VCaP (cell line): ENCODE measurements at regions not wholly inside any gene's neighbourhood (a gene's known extent, or its start where the extent isn't known, plus 50 kb on each side); places are given as distances from the start of the nearest gene placed in this dataset.
"Not testable (repeated sequence)": the region's sequence is repeated elsewhere in the genome, so short reads cannot be mapped to it uniquely, and the experiment has no call there.

Source experiments
- H3K27ac ChIP-seq: fragments of 450-650 bp; 2 replicates; pipeline ENCODE4 v1.5.1; 2017
- CTCF ChIP-seq: fragments of 450-650 bp; conservative IDR thresholded peaks from 2 replicates; pipeline ENCODE4 v1.5.1; 2017; ENCODE audit warnings: mild to moderate bottlenecking, moderate library complexity

- H3K27ac ChIP-seq = no peak overlapping the region
- TF ChIP-seq CTCF = no peak
Measured at GRCh38 chr3:191688756-191689433, 227.9 kb downstream of the PYDC2 start.

GRCh38 chr3:191691184-191691583, 230.2 kb downstream of the PYDC2 start:
- not testable (repeated sequence) for H3K27ac ChIP-seq

GRCh38 chr3:191695131-191695814, 234.3 kb downstream of the PYDC2 start:
- TF ChIP-seq CTCF = no peak
- no peak overlapping the region for H3K27ac ChIP-seq

- no peak overlapping the region for H3K27ac ChIP-seq
- no peak for TF ChIP-seq CTCF
Measured at GRCh38 chr3:191695815-191696153, 234.8 kb downstream of the PYDC2 start.

- no peak for TF ChIP-seq CTCF
- H3K27ac ChIP-seq = no peak overlapping the region
Measured at GRCh38 chr3:191696348-191696747, 235.4 kb downstream of the PYDC2 start.

GRCh38 chr3:191699546-191699945, 238.6 kb downstream of the PYDC2 start:
- TF ChIP-seq CTCF = no peak
- H3K27ac ChIP-seq = no peak overlapping the region

GRCh38 chr3:191702121-191702520, 241.2 kb downstream of the PYDC2 start:
- peak; percentile 43 for TF ChIP-seq CTCF
- H3K27ac ChIP-seq = no peak overlapping the region

- no peak overlapping the region for H3K27ac ChIP-seq
- TF ChIP-seq CTCF = no peak
Measured at GRCh38 chr3:191707817-191708216, 246.9 kb downstream of the PYDC2 start.
